MCF 10A (cell line): ENCODE measurements at regions not wholly inside any gene's neighbourhood (a gene's known extent, or its start where the extent isn't known, plus 50 kb on each side); places are given as distances from the start of the nearest gene placed in this dataset.

ENCODE experiments used
- BruUV-seq: library from RNA; stranded (reverse); fragments of 400-500 nt; replicated peaks from 2 replicates; lab custom pipeline; 2021; lab: Mats Ljungman, UMichigan
- CTCF ChIA-PET: fragments of 300-600 bp; sonication (Branson Sonifier 250); formaldehyde crosslinking; extraction: SDS; loops from one replicate; lab custom pipeline; 2021; ENCODE audit warnings: antibody characterized with exemption, inconsistent platforms; lab: Yijun Ruan, JAX
- POLR2A ChIA-PET: fragments of 300-600, 350-650 bp; sonication (Branson Sonifier 250); formaldehyde crosslinking; extraction: SDS; loops from one replicate; lab custom pipeline; 2020; ENCODE audit warnings: antibody characterized with exemption, inconsistent platforms; lab: Yijun Ruan, JAX
- DNase-seq: peaks from one replicate; pipeline ENCODE4 v3.0.0-alpha.2; 2018; ENCODE audit not compliant: unreplicated experiment
- H3K27ac Mint-ChIP-seq: one replicate; pipeline ENCODE4 v1.8.0; 2022; ENCODE audit warnings: mild to moderate bottlenecking, low read depth, mixed read lengths; ENCODE audit not compliant: unreplicated experiment
- H3K27me3 Mint-ChIP-seq: one replicate; pipeline ENCODE4 v1.8.0; 2022; ENCODE audit warnings: mixed read lengths; ENCODE audit not compliant: insufficient read depth, unreplicated experiment
- H3K36me3 Mint-ChIP-seq: one replicate; pipeline ENCODE4 v1.8.0; 2022; ENCODE audit warnings: mild to moderate bottlenecking, moderate library complexity, mixed read lengths; ENCODE audit not compliant: insufficient read depth, unreplicated experiment
- H3K4me1 Mint-ChIP-seq: one replicate; pipeline ENCODE4 v1.8.0; 2022; ENCODE audit warnings: mixed read lengths; ENCODE audit not compliant: insufficient read depth, unreplicated experiment
- H3K4me3 Mint-ChIP-seq: one replicate; pipeline ENCODE4 v1.8.0; 2022; ENCODE audit warnings: mild to moderate bottlenecking, moderate library complexity, mixed read lengths; ENCODE audit not compliant: unreplicated experiment
- H3K9me3 Mint-ChIP-seq: one replicate; pipeline ENCODE4 v1.8.0; 2022; ENCODE audit warnings: mixed read lengths; ENCODE audit not compliant: unreplicated experiment
- intact Hi-C: fragments of 100-400 bp; cut with micrococcal nuclease; formaldehyde crosslinking; loops from 2 replicates; pipeline ENCODE4 v1.14.1; 2022
- TF ChIP-seq, protein P1 (sequence below): fragments of 200-600 bp; IDR thresholded peaks from one replicate; pipeline ENCODE4 v1.8.0; 2022; ENCODE audit warnings: antibody characterized with exemption, mild to moderate bottlenecking; ENCODE audit not compliant: unreplicated experiment

- no TSS peak for BruUV-seq
- no peak overlapping the region for H3K4me3 Mint-ChIP-seq
- ChIA-PET POLR2A (no interaction called here), CTCF (interaction anchor here (0.6 kb wide), 1 partner anchor 21 kb away, joined by 3 read pairs; no protein-coding TSS in a partner anchor)
- H3K9me3 Mint-ChIP-seq = no peaks in the 10 kb centered on the region
- intact Hi-C loops = no loop called here
- no peak for DNase-seq
- no peak overlapping the region for H3K27ac Mint-ChIP-seq
- no peaks in the 10 kb centered on the region for H3K36me3 Mint-ChIP-seq
- H3K4me1 Mint-ChIP-seq = no peaks in the 10 kb centered on the region
- TF ChIP-seq, protein P1, sequence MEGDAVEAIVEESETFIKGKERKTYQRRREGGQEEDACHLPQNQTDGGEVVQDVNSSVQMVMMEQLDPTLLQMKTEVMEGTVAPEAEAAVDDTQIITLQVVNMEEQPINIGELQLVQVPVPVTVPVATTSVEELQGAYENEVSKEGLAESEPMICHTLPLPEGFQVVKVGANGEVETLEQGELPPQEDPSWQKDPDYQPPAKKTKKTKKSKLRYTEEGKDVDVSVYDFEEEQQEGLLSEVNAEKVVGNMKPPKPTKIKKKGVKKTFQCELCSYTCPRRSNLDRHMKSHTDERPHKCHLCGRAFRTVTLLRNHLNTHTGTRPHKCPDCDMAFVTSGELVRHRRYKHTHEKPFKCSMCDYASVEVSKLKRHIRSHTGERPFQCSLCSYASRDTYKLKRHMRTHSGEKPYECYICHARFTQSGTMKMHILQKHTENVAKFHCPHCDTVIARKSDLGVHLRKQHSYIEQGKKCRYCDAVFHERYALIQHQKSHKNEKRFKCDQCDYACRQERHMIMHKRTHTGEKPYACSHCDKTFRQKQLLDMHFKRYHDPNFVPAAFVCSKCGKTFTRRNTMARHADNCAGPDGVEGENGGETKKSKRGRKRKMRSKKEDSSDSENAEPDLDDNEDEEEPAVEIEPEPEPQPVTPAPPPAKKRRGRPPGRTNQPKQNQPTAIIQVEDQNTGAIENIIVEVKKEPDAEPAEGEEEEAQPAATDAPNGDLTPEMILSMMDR = no peak
- H3K27me3 Mint-ChIP-seq = no peaks in the 10 kb centered on the region
These were observed 126.5 kb downstream of the GPAM start for GRCh38 chr10:112057072-112057471.

GRCh38 chr10:112059220-112059619 is 124.3 kb downstream of the GPAM start:
- no peak for DNase-seq
- Mint-ChIP-seq H3K4me1 (no peaks in the 10 kb centered on the region), H3K9me3 (no peaks in the 10 kb centered on the region), H3K36me3 (no peaks in the 10 kb centered on the region), H3K4me3 (no peak overlapping the region), H3K27me3 (no peaks in the 10 kb centered on the region), H3K27ac (no peak overlapping the region)
- intact Hi-C loops = no loop called here
- TF ChIP-seq, protein P1 = no peak
- ChIA-PET CTCF (interaction anchor here (0.6 kb wide), 1 partner anchor 1856 kb away, joined by 3 read pairs; no protein-coding TSS in a partner anchor), POLR2A (no interaction called here)
- no TSS peak for BruUV-seq

DNA sequence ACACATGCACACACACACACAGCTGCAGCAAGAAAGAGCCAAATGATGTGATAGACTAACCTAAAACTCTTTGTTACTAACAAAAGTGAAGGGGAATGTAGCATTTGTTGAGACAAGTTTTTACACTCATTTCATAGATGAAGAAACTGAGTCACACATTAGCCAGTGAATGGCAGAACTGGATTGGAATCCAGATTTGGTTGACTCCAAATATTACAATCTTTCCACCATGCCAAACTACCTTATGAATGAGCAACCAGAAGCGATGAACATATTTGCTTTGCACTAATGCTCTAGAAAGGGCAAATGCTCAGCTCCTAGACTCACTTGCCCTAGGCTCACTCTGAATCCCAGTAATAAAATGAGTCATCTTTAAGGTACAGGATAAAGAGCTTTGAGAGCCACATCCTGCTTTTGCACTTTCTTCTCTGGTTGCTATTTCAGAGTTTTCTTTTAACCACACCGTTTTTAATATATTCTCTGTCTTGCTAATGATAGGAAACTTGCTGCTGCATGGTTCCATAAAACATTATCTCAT is 111.9 kb downstream of the GPAM start:
- no peak overlapping the region for H3K4me3 Mint-ChIP-seq
- peaks cover 13% of the 10 kb centered on the region for H3K27me3 Mint-ChIP-seq
- no peak overlapping the region for H3K27ac Mint-ChIP-seq
- BruUV-seq = no TSS peak
- peaks cover 6% of the 10 kb centered on the region for H3K4me1 Mint-ChIP-seq
- DNase-seq = peak; percentile 10
- H3K9me3 Mint-ChIP-seq = no peaks in the 10 kb centered on the region
- ChIA-PET POLR2A (no interaction called here), CTCF (interaction anchor here (0.9 to 1.6 kb wide), 3 partner anchors 12 to 315 kb away, joined by 3 to 5 read pairs (median 4); no protein-coding TSS in a partner anchor)
- no peaks in the 10 kb centered on the region for H3K36me3 Mint-ChIP-seq
- TF ChIP-seq, protein P1 = no peak
- intact Hi-C loops = no loop called here

GRCh38 chr10:112078003-112078402 is 105.6 kb downstream of the GPAM start:
- no TSS peak for BruUV-seq
- Mint-ChIP-seq H3K36me3 (no peaks in the 10 kb centered on the region), H3K27me3 (peaks cover 16% of the 10 kb centered on the region), H3K4me1 (no peaks in the 10 kb centered on the region), H3K4me3 (no peak overlapping the region), H3K9me3 (no peaks in the 10 kb centered on the region), H3K27ac (no peak overlapping the region)
- ChIA-PET POLR2A (no interaction called here), CTCF (interaction anchor here (0.8 kb wide), 1 partner anchor 237 kb away, joined by 3 read pairs; no protein-coding TSS in a partner anchor)
- no peak for DNase-seq
- intact Hi-C loops = no loop called here
- TF ChIP-seq, protein P1 = no peak
